Anterior cingulate cortex (tissue), 58 donors: ENCODE measurements at regions not wholly inside any gene's neighbourhood (a gene's known extent, or its start where the extent isn't known, plus 50 kb on each side); places are given as distances from the start of the nearest gene placed in this dataset.
A peak's percentile ranks its signal among the peaks of the same experiment; 100 is the strongest.

Experiments used
- DNase-seq, 58 donors: peaks; one replicate each; lab custom pipeline; 2025; lab: John Stamatoyannopoulos, UW

DNA sequence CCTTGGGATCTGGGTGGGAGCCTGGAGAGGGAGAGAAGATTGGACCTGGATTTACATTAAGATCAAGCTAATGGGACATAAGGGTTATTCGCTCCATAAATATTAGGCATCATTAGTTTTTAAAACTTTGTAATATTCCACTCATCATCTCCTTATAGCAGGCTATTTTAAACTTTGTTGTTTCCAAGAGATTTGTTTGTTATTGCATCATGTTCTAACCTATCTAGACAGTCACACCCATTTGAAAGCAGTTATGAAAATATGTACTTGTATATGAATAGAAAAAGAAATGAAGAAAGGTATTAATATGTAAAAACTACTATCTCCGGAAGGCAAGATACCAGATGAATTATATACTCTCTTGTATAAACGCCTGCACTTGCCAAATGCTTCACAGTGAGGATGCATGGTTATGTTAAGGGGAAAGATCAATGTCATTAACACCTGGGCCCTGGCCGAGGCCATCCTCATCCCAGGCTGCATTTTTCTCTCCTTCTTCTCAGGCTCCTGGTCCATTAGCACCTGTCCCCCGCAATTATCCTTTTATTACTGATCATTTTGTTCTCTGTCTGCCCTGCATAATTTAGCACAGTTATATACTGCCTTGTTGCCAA lies 468.2 kb downstream of the MATN1 start:
- no peak for DNase-seq

GRCh38 chr1:30253807-30254440 lies 469.5 kb downstream of the MATN1 start:
- no peak for DNase-seq

DNA sequence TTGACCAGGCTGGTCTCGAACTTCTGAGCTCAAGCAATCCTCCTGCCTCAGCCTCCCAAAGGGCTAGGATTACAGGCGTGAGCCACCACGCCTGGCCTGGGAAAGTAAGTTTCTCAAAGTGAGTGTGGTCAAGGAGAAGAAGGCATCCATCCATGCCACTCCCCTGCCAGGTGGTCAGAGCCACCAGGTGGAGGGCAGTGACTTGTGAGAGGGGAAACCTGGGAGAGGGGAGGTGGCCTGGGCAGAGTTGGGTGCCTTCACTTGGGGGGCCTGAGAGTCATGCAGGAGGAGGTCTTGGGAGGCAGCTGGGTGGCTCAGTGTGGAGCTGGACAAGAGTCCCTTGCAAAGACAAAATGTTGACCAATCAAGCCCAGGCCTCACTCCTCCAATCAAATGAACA lies 470.0 kb downstream of the MATN1 start:
- DNase-seq = no peak

DNA sequence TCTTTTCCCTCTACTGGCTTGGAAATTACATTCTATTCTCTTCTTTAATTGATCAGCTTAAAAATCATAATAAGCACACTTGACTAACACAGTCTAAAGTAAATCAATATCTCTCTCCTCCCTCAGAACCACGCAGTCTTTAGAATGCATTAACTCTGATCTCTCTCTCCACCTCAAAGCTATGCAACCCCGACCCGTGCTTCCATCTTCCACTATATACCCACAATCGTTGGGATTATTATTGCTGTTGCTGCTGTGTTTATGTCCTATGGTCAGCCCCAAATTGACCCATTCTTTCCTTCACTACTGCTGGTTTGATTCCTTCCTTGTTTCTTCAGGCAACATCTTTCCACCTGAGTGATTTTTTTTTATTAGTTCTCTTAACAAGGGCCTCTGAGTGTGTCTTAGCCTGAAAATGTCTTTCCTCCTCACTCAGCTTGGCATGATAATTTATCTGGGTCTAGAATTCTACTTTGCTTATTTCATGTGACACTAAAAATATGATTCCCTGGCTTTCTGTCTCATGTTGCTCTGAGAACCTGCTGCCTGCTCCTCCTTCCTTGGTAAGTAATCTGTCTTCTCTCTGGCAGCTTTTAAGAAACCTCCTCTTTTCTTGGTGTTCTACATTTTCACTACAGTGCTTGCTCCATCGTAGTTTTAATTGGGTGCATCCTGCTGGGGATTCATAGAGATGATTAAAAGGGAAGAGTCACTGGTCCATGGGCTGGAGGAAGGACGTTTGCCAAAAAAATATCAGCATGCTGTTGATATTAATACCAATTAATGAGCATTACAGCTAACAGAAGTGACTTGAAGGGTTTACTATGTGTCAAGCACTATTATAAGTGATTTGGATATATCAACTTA lies 472.2 kb downstream of the MATN1 start:
- no peak for DNase-seq

- no peak for DNase-seq
Measured at GRCh38 chr1:30250338-30250983, 472.9 kb downstream of the MATN1 start.

DNA sequence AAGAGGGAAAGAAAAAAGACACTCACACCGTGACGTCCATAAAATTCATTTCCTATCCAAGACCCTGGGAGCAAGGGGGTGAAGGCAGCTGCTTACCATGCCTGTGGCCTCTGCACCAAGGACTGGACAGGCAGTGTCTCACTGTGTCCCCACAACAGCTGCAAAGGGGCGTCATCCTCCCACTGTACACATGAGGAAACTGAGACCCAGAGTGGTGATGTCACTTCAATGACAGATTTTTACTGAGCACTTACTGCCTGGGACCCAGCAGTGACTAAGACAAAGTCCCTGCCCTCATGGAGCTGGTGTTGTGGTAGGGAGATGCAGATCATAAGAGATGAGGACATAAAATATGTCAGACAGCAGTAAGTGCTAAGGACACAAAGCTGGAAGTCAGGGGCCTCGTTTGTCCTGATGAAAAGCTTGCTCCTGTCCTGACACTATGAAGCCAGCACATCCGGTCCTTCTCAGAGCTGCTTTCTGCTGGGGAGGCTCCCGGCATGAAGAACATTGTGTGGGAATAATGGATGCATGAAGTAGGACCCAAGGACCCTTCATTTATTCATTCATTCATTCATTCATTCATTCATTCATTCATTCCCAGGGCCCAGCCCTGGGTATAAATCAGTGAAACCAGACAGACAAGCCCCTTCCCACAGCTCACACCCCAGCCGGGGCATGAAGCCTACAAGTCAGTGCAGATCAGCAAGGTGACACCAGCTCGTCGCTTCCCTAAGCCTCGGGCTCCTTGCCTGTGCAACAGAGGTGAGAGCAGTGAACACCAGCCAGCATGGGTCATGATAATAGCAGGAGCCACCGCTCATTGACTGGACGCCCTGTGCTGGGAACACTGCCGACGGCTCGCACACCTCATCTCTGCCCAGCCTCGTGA lies 473.7 kb downstream of the MATN1 start:
- no peak for DNase-seq

- DNase-seq = no peak
Measured at GRCh38 chr1:30248774-30249173, 474.6 kb downstream of the MATN1 start.

GRCh38 chr1:30248373-30248772 lies 475.0 kb downstream of the MATN1 start:
- DNase-seq = no peak

GRCh38 chr1:30244801-30245200 lies 478.6 kb downstream of the MATN1 start:
- no peak for DNase-seq

GRCh38 chr1:30242722-30243457 lies 480.5 kb downstream of the MATN1 start:
- no peak for DNase-seq

- DNase-seq = no peak
Measured at GRCh38 chr1:30242168-30242567, 481.2 kb downstream of the MATN1 start.

DNA sequence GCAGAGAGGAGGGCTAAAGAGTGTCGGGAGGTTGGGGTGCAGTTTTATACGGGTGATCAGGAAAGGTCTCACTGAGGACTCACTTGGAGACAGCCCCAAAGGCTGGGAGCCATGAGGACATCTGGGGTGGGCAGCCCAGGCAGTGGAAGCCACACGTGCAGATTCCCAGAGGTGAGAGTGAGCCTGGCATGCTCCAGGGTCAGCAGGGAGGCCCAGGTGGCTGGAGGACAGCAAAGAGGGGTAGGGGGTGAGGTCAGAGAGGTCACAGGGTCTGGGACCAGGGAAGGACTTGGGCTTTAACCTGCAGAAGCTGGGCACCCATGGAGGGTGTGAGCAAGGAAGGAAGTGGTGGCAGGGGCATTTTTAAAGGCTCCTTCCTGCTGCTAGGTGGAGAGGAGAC lies 481.7 kb downstream of the MATN1 start:
- no peak for DNase-seq

- DNase-seq = peak in 3 of 58 donors; percentile 3 to 6 (median 3)
Measured at GRCh38 chr1:30234091-30234490, 489.3 kb downstream of the MATN1 start.

DNA sequence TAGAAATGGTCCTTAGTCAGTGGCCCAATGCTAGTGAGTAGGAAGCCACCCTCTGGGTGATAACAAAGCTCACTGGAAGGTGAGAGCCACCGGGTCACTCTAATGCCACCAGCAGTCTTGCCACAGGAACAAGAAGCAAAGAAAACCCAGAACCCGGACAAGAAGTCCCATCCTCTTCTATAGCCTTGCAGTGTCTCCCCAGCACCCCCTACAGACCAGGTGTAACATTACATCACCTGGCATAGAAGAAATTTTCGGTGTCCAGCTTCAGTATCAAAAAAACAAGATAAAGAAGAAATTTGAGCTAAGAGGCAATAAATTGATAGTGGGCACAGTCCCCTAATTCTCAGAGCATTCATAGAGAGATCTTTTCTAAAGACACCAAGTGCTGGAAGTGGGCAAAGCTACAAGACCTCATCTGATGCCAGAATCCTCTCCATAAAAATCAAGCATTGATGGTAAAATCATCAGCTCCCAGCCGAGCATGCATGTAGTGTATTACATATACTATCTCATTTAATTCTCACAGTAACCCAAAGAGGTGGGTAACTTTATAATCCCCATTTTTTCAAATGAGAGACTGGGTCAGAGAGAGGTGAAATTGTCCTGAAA lies 491.0 kb downstream of the MATN1 start:
- no peak for DNase-seq

DNA sequence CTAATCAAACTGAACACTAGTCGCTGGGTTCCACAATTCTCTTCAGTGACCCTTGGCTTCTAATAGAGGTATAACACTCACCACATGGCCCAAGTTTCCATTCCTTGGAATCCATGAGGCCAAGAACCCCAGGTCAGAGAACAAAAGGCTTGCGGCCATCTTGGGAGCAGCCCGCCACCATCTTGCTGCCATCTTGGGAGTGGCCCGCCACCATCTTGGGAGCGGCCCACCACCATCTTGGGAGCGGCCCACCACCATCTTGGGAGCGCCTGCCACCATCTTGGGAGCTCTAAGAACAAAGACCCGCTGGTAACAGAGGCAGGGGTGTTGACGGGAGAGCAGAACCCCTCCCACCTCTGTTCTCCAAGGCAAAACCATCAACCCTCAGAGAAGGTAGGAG lies 493.4 kb downstream of the MATN1 start:
- DNase-seq = no peak

DNA sequence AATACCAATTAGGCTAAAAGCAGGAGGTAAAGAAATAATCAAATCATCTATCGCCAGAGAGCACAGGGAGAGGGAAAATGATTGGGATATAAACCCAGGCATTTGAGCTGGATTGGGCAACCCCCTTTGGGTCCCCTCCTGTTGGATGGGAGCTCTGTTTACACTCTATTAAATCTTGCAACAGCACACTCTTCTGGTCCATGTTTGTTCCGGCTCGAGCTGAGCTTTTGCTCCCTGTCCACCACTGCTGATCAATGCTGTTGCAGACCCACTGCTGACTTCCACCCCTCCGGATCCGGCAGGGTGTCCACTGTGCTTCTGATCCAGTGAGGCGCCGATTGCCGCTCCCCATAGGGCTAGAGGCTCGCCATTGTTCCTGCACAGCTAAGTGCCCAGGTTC lies 493.8 kb downstream of the MATN1 start:
- DNase-seq = no peak

- DNase-seq = no peak
Measured at GRCh38 chr1:30226648-30227047, 496.7 kb downstream of the MATN1 start.

GRCh38 chr1:30225357-30225756 lies 498.0 kb downstream of the MATN1 start:
- no peak for DNase-seq

DNA sequence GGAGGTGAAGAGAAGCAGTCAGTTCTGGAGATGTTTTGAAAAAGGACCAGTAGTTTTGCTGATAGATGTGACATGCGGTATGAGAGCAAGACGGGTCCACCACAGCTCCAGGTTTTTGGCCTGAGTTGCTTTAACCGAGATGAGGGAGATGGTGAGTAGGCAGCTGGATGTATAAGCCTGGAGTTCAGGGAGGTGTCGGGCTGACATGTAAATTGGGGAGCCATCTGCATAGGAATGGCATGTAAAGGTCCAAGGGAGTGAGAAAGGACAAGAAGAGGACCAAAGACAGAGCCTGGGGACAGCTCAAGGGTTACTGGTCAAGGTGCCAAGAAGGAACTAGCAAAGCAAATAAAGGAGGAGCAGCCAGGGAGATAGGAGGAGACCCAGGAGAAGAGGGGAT lies 503.7 kb downstream of the MATN1 start:
- DNase-seq = no peak
